NCI-H460 (cell line): ENCODE measurements at regions not wholly inside any gene's neighbourhood (a gene's known extent, or its start where the extent isn't known, plus 50 kb on each side); places are given as distances from the start of the nearest gene placed in this dataset.
"Not testable (repeated sequence)": the region's sequence is repeated elsewhere in the genome, so short reads cannot be mapped to it uniquely, and the experiment has no call there.

ENCODE experiments used
- DNase-seq: peaks from one replicate; pipeline ENCODE4 v3.0.0-alpha.2; 2016; ENCODE audit warnings: low read depth; ENCODE audit errors: extremely low read depth

- no peak for DNase-seq
Measured at GRCh38 chr15:31177951-31178350, 76.4 kb upstream of the TRPM1 start.

GRCh38 chr15:31178705-31179104 is 77.2 kb upstream of the TRPM1 start:
- DNase-seq, result no peak

- DNase-seq, result no peak
Measured at GRCh38 chr15:31179693-31180092, 78.2 kb upstream of the TRPM1 start.

GRCh38 chr15:31193291-31193690 is 91.8 kb upstream of the TRPM1 start:
- DNase-seq, result no peak

- DNase-seq, result no peak
Measured at GRCh38 chr15:31195871-31196270, 94.3 kb upstream of the TRPM1 start.

GRCh38 chr15:31197497-31198414 is 96.2 kb upstream of the TRPM1 start:
- DNase-seq, result peak; percentile 36

GRCh38 chr15:31200735-31201151 is 99.2 kb upstream of the TRPM1 start:
- DNase-seq, result peak; percentile 42

GRCh38 chr15:31202953-31203352 is 101.4 kb upstream of the TRPM1 start:
- no peak for DNase-seq

- DNase-seq, result no peak
Measured at GRCh38 chr15:31203999-31204398, 102.5 kb upstream of the TRPM1 start.

- DNase-seq, result no peak
Measured at GRCh38 chr15:31206386-31207181, 105.1 kb upstream of the TRPM1 start.

GRCh38 chr15:31207246-31207645 is 105.7 kb upstream of the TRPM1 start:
- DNase-seq, result no peak

- not testable (repeated sequence) for DNase-seq
Measured at GRCh38 chr15:31207861-31208260, 106.3 kb upstream of the TRPM1 start.

GRCh38 chr15:31208817-31209216 is 107.3 kb upstream of the TRPM1 start:
- no peak for DNase-seq

- DNase-seq, result no peak
Measured at GRCh38 chr15:31211353-31211752, 109.8 kb upstream of the TRPM1 start.

- no peak for DNase-seq
Measured at GRCh38 chr15:31212326-31213080, 111.0 kb upstream of the TRPM1 start.

- DNase-seq, result no peak
Measured at GRCh38 chr15:31214158-31214863, 112.3 kb upstream of the KLF13 start.

- no peak for DNase-seq
Measured at GRCh38 chr15:31214864-31215489, 111.7 kb upstream of the KLF13 start.

- DNase-seq, result peak; percentile 78
Measured at GRCh38 chr15:31215490-31216214, 111.0 kb upstream of the KLF13 start.

- peak; percentile 90 for DNase-seq
Measured at GRCh38 chr15:31216215-31216911, 110.3 kb upstream of the KLF13 start.
